GM12873 (cell line): ENCODE measurements at regions not wholly inside any gene's neighbourhood (a gene's known extent, or its start where the extent isn't known, plus 50 kb on each side); places are given as distances from the start of the nearest gene placed in this dataset.

ENCODE experiments used
- TF ChIP-seq, protein P1 (sequence below): IDR thresholded peaks from 2 replicates; pipeline ENCODE4 v1.5.1; 2012; ENCODE audit warnings: low read depth, mild to moderate bottlenecking, moderate library complexity, low read length, control low read depth; ENCODE audit not compliant: insufficient read depth; ENCODE audit errors: missing control alignments

DNA sequence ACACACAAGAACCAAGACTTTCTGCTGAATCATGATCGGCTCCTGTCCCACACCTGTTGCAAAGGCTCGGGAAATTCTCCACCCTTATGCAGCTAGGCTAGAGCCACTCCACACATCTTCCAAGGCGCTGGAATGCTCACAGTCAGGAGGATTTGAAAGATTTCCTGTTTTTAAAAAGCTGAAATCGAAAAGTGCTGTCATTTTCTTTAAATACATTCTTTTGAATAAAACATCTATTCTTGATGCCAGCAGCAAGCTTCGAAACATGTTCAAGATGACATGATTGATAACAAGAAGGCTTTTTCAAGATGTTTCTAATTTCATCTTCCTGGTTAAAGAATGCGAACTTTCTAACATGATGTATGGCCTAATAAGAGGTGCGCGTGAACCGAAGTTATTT, 219.7 kb upstream of the CDH5 start:
- TF ChIP-seq, protein P1, sequence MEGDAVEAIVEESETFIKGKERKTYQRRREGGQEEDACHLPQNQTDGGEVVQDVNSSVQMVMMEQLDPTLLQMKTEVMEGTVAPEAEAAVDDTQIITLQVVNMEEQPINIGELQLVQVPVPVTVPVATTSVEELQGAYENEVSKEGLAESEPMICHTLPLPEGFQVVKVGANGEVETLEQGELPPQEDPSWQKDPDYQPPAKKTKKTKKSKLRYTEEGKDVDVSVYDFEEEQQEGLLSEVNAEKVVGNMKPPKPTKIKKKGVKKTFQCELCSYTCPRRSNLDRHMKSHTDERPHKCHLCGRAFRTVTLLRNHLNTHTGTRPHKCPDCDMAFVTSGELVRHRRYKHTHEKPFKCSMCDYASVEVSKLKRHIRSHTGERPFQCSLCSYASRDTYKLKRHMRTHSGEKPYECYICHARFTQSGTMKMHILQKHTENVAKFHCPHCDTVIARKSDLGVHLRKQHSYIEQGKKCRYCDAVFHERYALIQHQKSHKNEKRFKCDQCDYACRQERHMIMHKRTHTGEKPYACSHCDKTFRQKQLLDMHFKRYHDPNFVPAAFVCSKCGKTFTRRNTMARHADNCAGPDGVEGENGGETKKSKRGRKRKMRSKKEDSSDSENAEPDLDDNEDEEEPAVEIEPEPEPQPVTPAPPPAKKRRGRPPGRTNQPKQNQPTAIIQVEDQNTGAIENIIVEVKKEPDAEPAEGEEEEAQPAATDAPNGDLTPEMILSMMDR: no peak

DNA sequence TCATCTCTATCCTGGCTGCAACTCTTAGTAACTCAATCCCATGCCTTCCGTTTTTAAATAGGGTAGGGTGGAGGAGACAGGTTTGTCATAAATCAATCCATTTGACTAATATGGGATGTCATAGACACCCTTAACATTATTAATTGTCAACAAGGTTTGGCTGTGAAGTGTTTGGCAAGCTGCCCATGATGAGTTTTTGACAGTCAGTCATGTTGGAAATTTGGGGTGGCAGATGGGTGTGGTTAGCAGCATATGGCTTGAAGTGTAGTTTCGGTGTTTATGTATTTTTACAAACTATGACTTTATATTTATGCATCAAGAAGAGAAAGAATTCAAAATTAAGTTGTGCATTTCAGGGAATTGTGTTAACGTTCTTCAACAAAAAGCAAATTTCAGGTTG, 221.8 kb upstream of the CDH5 start:
- TF ChIP-seq, protein P1: no peak

DNA sequence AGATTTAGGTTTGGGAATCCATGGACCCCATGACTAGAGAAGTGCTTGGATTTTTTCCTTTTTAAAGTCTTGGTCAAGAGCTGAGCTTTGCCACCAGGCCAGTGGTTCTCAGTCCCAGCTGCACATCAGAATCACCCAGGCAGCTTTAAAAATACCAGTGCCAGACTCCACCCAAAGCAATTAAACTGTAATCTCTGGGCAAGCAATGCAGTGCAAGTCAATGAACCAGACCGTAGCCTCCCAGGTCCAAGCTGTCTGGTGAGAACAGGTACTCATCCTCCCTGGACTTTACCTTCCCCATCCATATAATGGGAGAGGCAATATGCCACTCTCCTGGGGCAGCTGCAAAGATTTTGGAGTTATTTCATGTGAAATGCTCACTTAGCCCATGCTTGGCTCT, 223.1 kb upstream of the CDH5 start:
- TF ChIP-seq, protein P1: no peak

DNA sequence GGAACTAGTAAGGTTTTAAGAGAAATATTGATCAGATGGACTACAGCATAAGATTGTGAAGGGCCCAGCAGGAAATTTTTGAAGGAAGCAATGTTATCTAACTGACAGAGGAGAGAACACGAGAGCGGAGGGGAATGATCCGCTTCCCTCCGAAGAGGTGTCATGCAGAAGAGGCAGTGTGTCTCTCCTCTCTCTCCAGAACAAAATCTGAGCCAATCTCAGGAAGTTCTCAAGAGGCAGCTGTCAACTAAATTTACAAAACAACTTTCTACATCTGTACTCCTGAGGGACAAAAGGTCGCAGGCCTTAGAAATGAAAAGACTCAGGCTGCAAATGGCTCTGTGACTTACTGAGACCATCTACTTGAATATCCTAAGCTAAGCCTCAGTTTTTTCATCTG, 224.6 kb upstream of the CDH5 start:
- TF ChIP-seq, protein P1: no peak

DNA sequence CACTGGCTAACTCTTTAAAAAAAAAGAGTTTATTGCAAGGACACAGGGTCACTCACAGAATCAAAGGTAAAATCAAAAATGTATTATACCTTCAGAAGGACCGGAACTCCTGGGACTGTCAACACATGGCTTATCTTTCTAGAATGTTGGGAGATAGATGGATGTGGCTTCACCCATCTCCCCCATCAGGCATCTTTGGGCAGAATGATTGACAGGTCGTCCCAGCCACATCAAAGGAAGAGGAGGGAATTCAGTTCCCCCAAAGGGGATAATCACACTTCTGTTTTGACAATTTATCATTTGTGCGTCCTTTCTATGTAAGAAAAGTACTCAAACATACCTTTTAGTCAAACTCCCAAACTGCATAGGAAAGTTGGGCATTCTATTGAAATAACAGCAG, 228.6 kb upstream of the CDH5 start:
- TF ChIP-seq, protein P1: no peak

DNA sequence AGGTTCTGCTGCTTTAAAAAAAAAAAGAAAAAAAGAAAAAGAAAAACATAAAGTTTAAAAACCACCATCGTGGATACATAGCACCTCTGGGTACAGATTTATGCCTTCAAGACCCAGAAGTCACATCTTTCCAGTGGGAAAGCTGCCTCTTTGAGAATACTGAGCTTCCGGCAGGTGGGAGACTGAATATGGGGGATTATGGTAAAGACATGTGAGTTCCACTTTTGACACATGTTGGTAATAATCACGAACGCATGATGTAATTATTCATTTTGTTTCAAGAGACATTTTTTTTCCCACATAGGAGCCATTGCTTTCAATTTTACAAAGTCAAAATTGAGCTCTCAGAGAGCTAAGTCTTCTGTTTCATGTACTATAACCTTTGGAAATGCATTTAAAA, 229.7 kb upstream of the CDH5 start:
- TF ChIP-seq, protein P1: no peak

DNA sequence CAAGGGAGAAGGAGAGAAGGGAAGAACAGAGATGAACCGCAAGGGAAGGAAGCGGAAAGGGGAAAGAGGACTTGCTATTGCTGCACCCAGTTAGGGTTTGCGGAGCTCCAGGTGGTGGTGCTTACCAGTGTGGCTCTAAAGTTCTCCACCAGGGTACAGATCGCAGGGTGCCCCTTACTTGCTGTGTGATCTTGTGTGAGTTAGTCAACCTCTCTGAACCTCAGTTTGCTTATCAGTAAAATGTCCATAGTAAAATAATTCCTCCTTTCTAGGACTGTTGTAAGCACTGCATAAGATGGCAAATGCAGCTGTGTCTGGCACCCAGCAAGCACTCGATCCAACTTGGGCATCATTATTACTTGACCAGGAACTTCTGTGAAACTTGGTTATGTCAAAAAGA, 230.7 kb upstream of the CDH5 start:
- TF ChIP-seq, protein P1: no peak
